ENCODE measurements at regions not wholly inside any gene's neighbourhood (a gene's known extent, or its start where the extent isn't known, plus 50 kb on each side); places are given as distances from the start of the nearest gene placed in this dataset.

DNA sequence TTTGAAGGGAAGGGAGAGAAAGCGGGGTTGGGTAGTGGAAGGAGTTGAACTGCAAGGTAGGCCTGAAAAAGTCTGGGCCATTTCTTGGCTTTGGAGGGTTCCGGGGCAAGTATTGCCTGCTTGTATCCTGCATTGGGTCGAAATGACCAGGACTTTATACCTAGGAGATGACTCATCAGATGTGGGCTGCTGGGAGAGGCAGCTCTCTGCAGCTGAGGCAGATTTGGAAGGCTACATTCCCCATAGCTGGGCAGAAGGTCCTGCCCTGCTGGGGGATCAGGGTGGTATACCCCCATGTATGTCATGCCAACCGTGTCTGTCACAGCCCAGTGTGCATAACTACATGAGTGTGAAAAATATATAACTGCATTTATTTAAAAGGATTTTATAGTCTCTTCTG, 171.8 kb upstream of the SPRED2 start:
- TF ChIP-seq, protein P1, sequence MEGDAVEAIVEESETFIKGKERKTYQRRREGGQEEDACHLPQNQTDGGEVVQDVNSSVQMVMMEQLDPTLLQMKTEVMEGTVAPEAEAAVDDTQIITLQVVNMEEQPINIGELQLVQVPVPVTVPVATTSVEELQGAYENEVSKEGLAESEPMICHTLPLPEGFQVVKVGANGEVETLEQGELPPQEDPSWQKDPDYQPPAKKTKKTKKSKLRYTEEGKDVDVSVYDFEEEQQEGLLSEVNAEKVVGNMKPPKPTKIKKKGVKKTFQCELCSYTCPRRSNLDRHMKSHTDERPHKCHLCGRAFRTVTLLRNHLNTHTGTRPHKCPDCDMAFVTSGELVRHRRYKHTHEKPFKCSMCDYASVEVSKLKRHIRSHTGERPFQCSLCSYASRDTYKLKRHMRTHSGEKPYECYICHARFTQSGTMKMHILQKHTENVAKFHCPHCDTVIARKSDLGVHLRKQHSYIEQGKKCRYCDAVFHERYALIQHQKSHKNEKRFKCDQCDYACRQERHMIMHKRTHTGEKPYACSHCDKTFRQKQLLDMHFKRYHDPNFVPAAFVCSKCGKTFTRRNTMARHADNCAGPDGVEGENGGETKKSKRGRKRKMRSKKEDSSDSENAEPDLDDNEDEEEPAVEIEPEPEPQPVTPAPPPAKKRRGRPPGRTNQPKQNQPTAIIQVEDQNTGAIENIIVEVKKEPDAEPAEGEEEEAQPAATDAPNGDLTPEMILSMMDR (conservative IDR thresholded peaks at IDR 0.05; ENCODE audit: low read depth, low read length), result no peak
- no peak for TF ChIP-seq EZH2 (IDR thresholded peaks at IDR 0.05; ENCODE audit: borderline replicate concordance, low read depth, low read length, poor library complexity, severe bottlenecking)
